Endothelial cell (in vitro differentiated cells): ENCODE measurements at regions not wholly inside any gene's neighbourhood (a gene's known extent, or its start where the extent isn't known, plus 50 kb on each side); places are given as distances from the start of the nearest gene placed in this dataset.

Experiments
- DNase-seq: peaks from one replicate; pipeline ENCODE4 v3.0.0; 2021; ENCODE audit warnings: low spot score
- H3K27ac Mint-ChIP-seq: one replicate; pipeline ENCODE4 v1.8.0; 2021; ENCODE audit warnings: mixed read lengths, inconsistent platforms; ENCODE audit not compliant: unreplicated experiment
- H3K27me3 Mint-ChIP-seq: one replicate; pipeline ENCODE4 v1.8.0; 2021; ENCODE audit warnings: mild to moderate bottlenecking, moderate library complexity, mixed read lengths, inconsistent platforms; ENCODE audit not compliant: unreplicated experiment
- H3K36me3 Mint-ChIP-seq: one replicate; pipeline ENCODE4 v1.8.0; 2021; ENCODE audit warnings: mild to moderate bottlenecking, low read depth, mixed read lengths, inconsistent platforms; ENCODE audit not compliant: unreplicated experiment
- H3K4me1 Mint-ChIP-seq: one replicate; pipeline ENCODE4 v1.8.0; 2021; ENCODE audit warnings: mild to moderate bottlenecking, mixed read lengths, inconsistent platforms; ENCODE audit not compliant: unreplicated experiment
- H3K4me3 Mint-ChIP-seq: one replicate; pipeline ENCODE4 v1.8.0; 2021; ENCODE audit warnings: mild to moderate bottlenecking, mixed read lengths, inconsistent platforms; ENCODE audit not compliant: unreplicated experiment
- H3K9me3 Mint-ChIP-seq: one replicate; pipeline ENCODE4 v1.8.0; 2021; ENCODE audit warnings: mixed read lengths, inconsistent platforms; ENCODE audit not compliant: unreplicated experiment
- CTCF ChIP-seq: fragments of 200-600 bp; sonication (generic); IDR thresholded peaks from one replicate; pipeline ENCODE4 v1.5.0; 2021; ENCODE audit warnings: antibody characterized with exemption; ENCODE audit not compliant: unreplicated experiment

GRCh38 chr13:47829690-47830089, 171.4 kb downstream of the SUCLA2 start:
- Mint-ChIP-seq H3K9me3 (no peaks in the 10 kb centered on the region), H3K27me3 (no peaks in the 10 kb centered on the region), H3K27ac (no peak overlapping the region), H3K4me1 (peaks cover 7% of the 10 kb centered on the region), H3K4me3 (no peak overlapping the region), H3K36me3 (no peaks in the 10 kb centered on the region)
- DNase-seq = no peak
- no peak for TF ChIP-seq CTCF

- no peak overlapping the region for H3K4me3 Mint-ChIP-seq
- no peak for DNase-seq
- no peak for TF ChIP-seq CTCF
- H3K27ac Mint-ChIP-seq = peak overlapping the region; percentile 61
- no peaks in the 10 kb centered on the region for H3K27me3 Mint-ChIP-seq
- no peaks in the 10 kb centered on the region for H3K9me3 Mint-ChIP-seq
- H3K4me1 Mint-ChIP-seq = peaks cover 7% of the 10 kb centered on the region
- no peaks in the 10 kb centered on the region for H3K36me3 Mint-ChIP-seq
Measured at GRCh38 chr13:47826471-47826870, 174.6 kb downstream of the SUCLA2 start.

GRCh38 chr13:47822036-47822435, 179.0 kb downstream of the SUCLA2 start:
- H3K9me3 Mint-ChIP-seq = no peaks in the 10 kb centered on the region
- H3K27me3 Mint-ChIP-seq = no peaks in the 10 kb centered on the region

GRCh38 chr13:47816831-47817230, 184.2 kb downstream of the SUCLA2 start:
- H3K4me1 Mint-ChIP-seq = peaks cover 13% of the 10 kb centered on the region
- H3K36me3 Mint-ChIP-seq = no peaks in the 10 kb centered on the region
- H3K27me3 Mint-ChIP-seq = no peaks in the 10 kb centered on the region
- H3K9me3 Mint-ChIP-seq = no peaks in the 10 kb centered on the region
- no peak for TF ChIP-seq CTCF
- DNase-seq = no peak
- H3K27ac Mint-ChIP-seq = no peak overlapping the region
- H3K4me3 Mint-ChIP-seq = no peak overlapping the region

More at GRCh38 chr13:47822036-47822435, 179.0 kb downstream of the SUCLA2 start:
- Mint-ChIP-seq H3K27ac (no peak overlapping the region), H3K4me3 (no peak overlapping the region), H3K4me1 (peaks cover 19% of the 10 kb centered on the region), H3K36me3 (no peaks in the 10 kb centered on the region)
- no peak for TF ChIP-seq CTCF
- DNase-seq = no peak

- Mint-ChIP-seq H3K36me3 (no peaks in the 10 kb centered on the region), H3K27ac (no peak overlapping the region), H3K27me3 (no peaks in the 10 kb centered on the region), H3K4me1 (peaks cover 7% of the 10 kb centered on the region), H3K9me3 (no peaks in the 10 kb centered on the region), H3K4me3 (no peak overlapping the region)
- no peak for DNase-seq
- TF ChIP-seq CTCF = no peak
Measured at GRCh38 chr13:47813718-47814117, 187.4 kb downstream of the SUCLA2 start.
